ENCODE measurements at regions not wholly inside any gene's neighbourhood (a gene's known extent, or its start where the extent isn't known, plus 50 kb on each side); places are given as distances from the start of the nearest gene placed in this dataset.
"Not testable (repeated sequence)": the region's sequence is repeated elsewhere in the genome, so short reads cannot be mapped to it uniquely, and the experiment has no call there.

GRCh38 chrX:92278556-92278955 is 499.4 kb downstream of the PCDH11X start:
- not testable (repeated sequence) for TF ChIP-seq SRF (IDR thresholded peaks at IDR 0.05; ENCODE audit: low read depth); EZH2 (IDR thresholded peaks at IDR 0.05); POLR2A (IDR thresholded peaks at IDR 0.05; ENCODE audit: borderline replicate concordance, extremely low read depth, insufficient read depth, insufficient read length); CTCF (IDR thresholded peaks at IDR 0.05 in 2 of 3, conservative IDR thresholded peaks at IDR 0.05 in 1 of 3; ENCODE audit: borderline replicate concordance in 1 of 3, insufficient read depth in 1 of 3, low read depth in 2 of 3, low read length in 2 of 3); MAX (IDR thresholded peaks at IDR 0.05)

All from HCT116 (cell line).